HepG2 (cell line): ENCODE measurements at regions not wholly inside any gene's neighbourhood (a gene's known extent, or its start where the extent isn't known, plus 50 kb on each side); places are given as distances from the start of the nearest gene placed in this dataset.

ENCODE experiments used
- ATF7 ChIP-seq, 2 experiments: fragments of 450-650 bp in 1 of 2; sonication (generic) in 1 of 2; formaldehyde crosslinking in 1 of 2; IDR thresholded peaks; 2 replicates each; pipeline versions ENCODE4 v1.4.0 to v1.6.1; 2016 to 2020; ENCODE audit warnings: antibody characterized with exemption in 1 of 2, mild to moderate bottlenecking in 1 of 2, missing genetic modification reagents in 1 of 2
- CEBPZ ChIP-seq: IDR thresholded peaks from 2 replicates; pipeline ENCODE4 v1.6.1; 2012; ENCODE audit warnings: low read length, improper control_type of control experiment
- CHD2 ChIP-seq: IDR thresholded peaks from 2 replicates; pipeline ENCODE4 v1.6.1; 2011; ENCODE audit warnings: low read depth, low read length, improper control_type of control experiment
- GABPA ChIP-seq, 2 experiments: IDR thresholded peaks; 2 replicates each; pipeline ENCODE4 v1.6.1; 2011 to 2016; ENCODE audit warnings: low read depth in 2 of 2, low read length in 1 of 2, missing biosample characterization in 1 of 2, missing genetic modification characterization in 1 of 2
- HMG20A ChIP-seq: IDR thresholded peaks from 2 replicates; pipeline ENCODE4 v1.6.1; 2016; ENCODE audit warnings: borderline replicate concordance
- HNRNPL ChIP-seq: fragments of 200-400 bp; formaldehyde crosslinking; IDR thresholded peaks from 2 replicates; pipeline ENCODE4 v1.6.1; 2017; ENCODE audit warnings: mild to moderate bottlenecking, low read depth, low read length
- IKZF4 ChIP-seq: sonication (generic); formaldehyde crosslinking; IDR thresholded peaks from 2 replicates; pipeline ENCODE4 v1.5.1; 2020; ENCODE audit warnings: borderline replicate concordance, mild to moderate bottlenecking, low read depth, missing genetic modification reagents; ENCODE audit errors: not compliant biosample characterization
- ISL2 ChIP-seq: sonication (generic); formaldehyde crosslinking; IDR thresholded peaks from 2 replicates; pipeline ENCODE4 v1.5.0; 2020; ENCODE audit warnings: missing genetic modification reagents
- KAT8 ChIP-seq: IDR thresholded peaks from 2 replicates; pipeline ENCODE4 v1.6.1; 2016; ENCODE audit warnings: missing genetic modification reagents, missing compliant biosample characterization
- MAFG ChIP-seq: sonication (generic); formaldehyde crosslinking; IDR thresholded peaks from 2 replicates; pipeline ENCODE4 v1.5.1; 2020; ENCODE audit warnings: mild to moderate bottlenecking, missing genetic modification reagents
- MBNL3 ChIP-seq: fragments of 250-450 bp; sonication (Bioruptor Pico); conservative IDR thresholded peaks from 2 replicates; pipeline ENCODE4 v1.8.0; 2022; ENCODE audit warnings: mild to moderate bottlenecking, inconsistent platforms
- PITX1 ChIP-seq: sonication (generic); formaldehyde crosslinking; IDR thresholded peaks from 2 replicates; pipeline ENCODE4 v1.5.1; 2020; ENCODE audit warnings: mild to moderate bottlenecking, missing genetic modification reagents
- PPARG ChIP-seq: conservative IDR thresholded peaks from 2 replicates; pipeline ENCODE4 v1.6.1; 2016; ENCODE audit warnings: missing biosample characterization, missing genetic modification reagents
- SRSF4 ChIP-seq: fragments of 200-400 bp; formaldehyde crosslinking; IDR thresholded peaks from one replicate; pipeline ENCODE4 v1.6.1; 2018; ENCODE audit warnings: mild to moderate bottlenecking, low read depth, low read length, moderate library complexity; ENCODE audit not compliant: poor library complexity, severe bottlenecking
- TEAD2 ChIP-seq: sonication (generic); formaldehyde crosslinking; IDR thresholded peaks from 2 replicates; pipeline ENCODE4 v1.9.0; 2021; ENCODE audit warnings: missing genetic modification reagents
- U2AF1 ChIP-seq: fragments of 200-400 bp; formaldehyde crosslinking; optimal IDR thresholded peaks from 2 replicates; pipeline ENCODE3; 2017; ENCODE audit warnings: mild to moderate bottlenecking, low read depth, low read length
- ZBTB34 ChIP-seq: sonication (generic); formaldehyde crosslinking; IDR thresholded peaks from 2 replicates; pipeline ENCODE4 v1.8.0; 2022; ENCODE audit warnings: mild to moderate bottlenecking, missing genetic modification reagents
- ZBTB39 ChIP-seq: sonication (generic); formaldehyde crosslinking; IDR thresholded peaks from 2 replicates; pipeline ENCODE4 v1.5.0; 2020; ENCODE audit warnings: missing genetic modification reagents
- ZBTB7A ChIP-seq: sonication (generic); formaldehyde crosslinking; IDR thresholded peaks from 2 replicates; pipeline ENCODE4 v1.8.0; 2022; ENCODE audit warnings: mild to moderate bottlenecking, missing genetic modification reagents
- ZFP1 ChIP-seq: IDR thresholded peaks from 2 replicates; pipeline ENCODE4 v1.6.1; 2016
- ZNF432 ChIP-seq: sonication (generic); formaldehyde crosslinking; IDR thresholded peaks from 2 replicates; pipeline ENCODE4 v1.5.0; 2020; ENCODE audit warnings: missing genetic modification reagents, mild to moderate bottlenecking, borderline replicate concordance
- ZNF549 ChIP-seq: sonication (generic); formaldehyde crosslinking; IDR thresholded peaks from 2 replicates; pipeline ENCODE4 v1.5.0; 2020; ENCODE audit warnings: missing genetic modification reagents
- ZNF777 ChIP-seq: sonication (generic); formaldehyde crosslinking; IDR thresholded peaks from 2 replicates; pipeline ENCODE4 v1.4.0; 2020; ENCODE audit warnings: missing genetic modification reagents
- ZNF800 ChIP-seq: sonication (generic); formaldehyde crosslinking; IDR thresholded peaks from 2 replicates; pipeline ENCODE4 v1.4.0; 2020; ENCODE audit warnings: missing genetic modification reagents

GRCh38 chr7:54864663-54865062 is 105.7 kb upstream of the SEC61G start (continued):
- TF ChIP-seq ZBTB34 (no peak), ZBTB7A (no peak), HNRNPL (no peak), ZNF777 (no peak), IKZF4 (CRISPR knock-in tag) (no peak), ZFP1 (CRISPR knock-in tag) (no peak), ZNF432 (CRISPR knock-in tag) (no peak), MBNL3 (no peak), ZNF800 (CRISPR knock-in tag) (no peak), PPARG (no peak), GABPA (IDR thresholded peaks at IDR 0.05; ENCODE audit: low read depth, low read length) (no peak), GABPA (CRISPR knock-in tag; IDR thresholded peaks at IDR 0.05; ENCODE audit: low read depth) (no peak), MAFG (CRISPR knock-in tag) (no peak), CHD2 (no peak), KAT8 (0 out of 2 replicates have a peak, but pooled peaks have one; percentile 37), ISL2 (no peak), ATF7 (IDR thresholded peaks at IDR 0.05) (no peak), ATF7 (CRISPR knock-in tag; IDR thresholded peaks at IDR 0.05) (no peak), SRSF4 (no peak), U2AF1 (no peak), ZBTB39 (CRISPR knock-in tag) (no peak), ZNF549 (CRISPR knock-in tag) (no peak), TEAD2 (CRISPR knock-in tag) (no peak), PITX1 (CRISPR knock-in tag) (no peak), CEBPZ (no peak), HMG20A (CRISPR knock-in tag) (peak; percentile 77; the same call in 1 of the 2 replicates)
